DMS53 (cell line): ENCODE measurements at regions not wholly inside any gene's neighbourhood (a gene's known extent, or its start where the extent isn't known, plus 50 kb on each side); places are given as distances from the start of the nearest gene placed in this dataset.
"Not testable (repeated sequence)": the region's sequence is repeated elsewhere in the genome, so short reads cannot be mapped to it uniquely, and the experiment has no call there.

Experiments
- DNase-seq: peaks from one replicate; lab custom pipeline; 2025; lab: John Stamatoyannopoulos, UW

- DNase-seq, result no peak
These were observed 246.5 kb upstream of the TBX18 start for GRCh38 chr6:85010865-85011264.

- DNase-seq, result peak; percentile 5
These were observed 244.1 kb upstream of the TBX18 start for GRCh38 chr6:85008296-85009009.

- DNase-seq, result peak; percentile 46
These were observed 242.0 kb upstream of the TBX18 start for GRCh38 chr6:85006362-85006761.

DNA sequence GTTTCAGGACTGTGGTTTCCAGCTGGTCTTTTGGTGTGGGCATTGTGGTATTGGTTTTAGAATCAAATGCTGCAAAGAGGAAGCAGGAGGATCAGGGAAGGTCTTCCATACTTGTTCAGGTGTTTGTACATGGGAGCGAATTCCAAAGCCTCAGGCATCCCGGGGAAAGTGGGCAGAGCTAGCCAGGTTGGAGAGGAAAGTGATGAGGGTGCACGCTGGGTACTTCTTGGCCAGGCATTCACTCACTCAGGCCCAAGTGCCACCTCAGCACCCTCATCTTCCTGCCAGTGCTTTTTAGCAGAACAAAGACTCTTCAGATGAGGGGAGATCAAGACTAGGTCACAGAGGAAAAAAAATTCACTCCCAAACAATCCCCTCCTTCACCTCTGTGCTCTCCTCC, 241.1 kb upstream of the TBX18 start:
- DNase-seq, result peak; percentile 3

DNA sequence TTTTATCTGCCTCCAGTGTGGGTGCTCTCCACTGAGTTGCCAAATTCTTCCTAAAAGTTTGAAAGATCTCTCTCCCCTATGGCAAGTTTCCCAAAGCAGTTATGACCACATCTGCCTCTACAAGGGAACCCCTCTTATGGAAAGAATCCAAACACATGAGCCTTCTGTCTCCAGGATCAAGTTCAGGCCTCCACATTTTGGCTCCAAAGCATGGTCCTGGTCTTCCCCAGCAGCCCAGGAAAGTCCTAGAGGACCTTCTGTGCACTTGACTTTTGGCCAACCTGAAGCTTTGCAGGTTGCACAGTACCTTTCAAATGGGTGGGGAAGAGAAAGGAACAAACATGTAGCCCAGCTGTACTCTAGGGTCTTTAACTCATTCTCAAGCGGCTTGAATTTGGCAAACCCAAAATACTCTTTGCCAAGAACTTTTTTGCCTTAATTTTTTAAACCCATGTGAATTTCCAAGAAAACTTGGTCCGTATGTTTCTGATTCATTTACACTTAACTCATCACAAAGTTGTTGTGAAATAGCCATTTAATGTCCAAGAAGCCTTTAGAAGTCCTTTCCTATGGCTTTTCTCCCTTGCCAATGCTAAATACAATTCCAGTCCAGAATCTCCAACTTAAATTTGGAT, 240.1 kb upstream of the TBX18 start:
- DNase-seq, result no peak

GRCh38 chr6:85002847-85003246, 238.4 kb upstream of the TBX18 start:
- DNase-seq, result no peak

DNA sequence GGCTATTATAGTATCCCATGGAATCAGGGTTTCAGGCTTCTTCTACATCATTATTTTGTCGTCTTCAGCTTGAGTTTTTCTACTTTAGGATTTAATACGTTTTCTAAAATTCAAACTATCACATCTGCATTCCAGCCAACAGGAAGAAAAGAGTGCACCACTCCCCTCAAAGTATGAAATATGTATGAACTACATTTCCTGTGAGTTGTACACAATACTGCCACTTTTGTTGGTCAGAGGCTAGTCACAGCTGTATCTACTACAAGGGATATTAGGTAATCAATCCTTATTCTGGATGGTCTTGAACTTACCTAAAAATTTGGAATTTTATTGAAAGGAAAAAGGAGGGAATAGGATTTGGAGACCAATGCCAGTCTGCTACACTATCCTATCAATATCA, 235.6 kb upstream of the TBX18 start:
- DNase-seq, result no peak

- no peak for DNase-seq
These were observed 233.8 kb upstream of the TBX18 start for GRCh38 chr6:84998223-84998622.

DNA sequence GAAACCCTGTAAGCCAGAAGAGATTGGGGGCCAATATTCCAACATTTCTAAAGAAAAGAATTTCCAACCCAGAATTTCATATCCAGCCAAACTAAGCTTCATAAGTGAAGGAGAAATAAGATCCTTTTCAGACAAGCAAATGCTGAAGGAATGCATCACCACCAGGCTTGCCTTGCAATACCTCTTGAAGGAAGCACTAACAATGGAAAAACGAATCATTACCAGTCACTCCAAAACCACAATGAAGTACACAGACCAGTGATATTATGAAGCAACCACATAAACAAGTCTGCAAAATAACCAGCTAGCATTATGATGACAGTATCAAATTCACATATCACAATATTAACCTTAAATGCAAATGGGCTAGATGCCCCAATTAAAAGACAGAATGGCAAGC, 224.4 kb upstream of the TBX18 start:
- DNase-seq, result not testable (repeated sequence)

- DNase-seq, result not testable (repeated sequence)
These were observed 221.1 kb upstream of the TBX18 start for GRCh38 chr6:84985490-84985889.

DNA sequence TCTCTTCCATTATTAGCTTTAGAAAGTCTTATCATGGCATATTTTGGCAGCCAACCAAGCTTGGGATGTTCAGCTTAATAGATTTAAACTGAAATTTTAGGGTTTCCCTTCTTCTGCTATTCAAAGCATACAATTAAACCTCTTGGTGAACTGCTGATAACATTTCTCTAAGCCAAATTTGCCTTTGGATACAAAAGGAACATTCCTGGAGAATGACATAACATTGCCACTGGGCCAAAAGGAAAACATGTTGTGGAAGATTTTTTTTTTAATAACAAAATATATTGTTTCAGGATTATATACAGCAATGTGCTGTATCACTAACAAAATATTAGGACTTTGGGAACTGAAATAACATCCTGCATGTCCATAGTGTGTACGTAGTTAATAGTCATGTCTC, 215.1 kb upstream of the TBX18 start:
- DNase-seq, result no peak

DNA sequence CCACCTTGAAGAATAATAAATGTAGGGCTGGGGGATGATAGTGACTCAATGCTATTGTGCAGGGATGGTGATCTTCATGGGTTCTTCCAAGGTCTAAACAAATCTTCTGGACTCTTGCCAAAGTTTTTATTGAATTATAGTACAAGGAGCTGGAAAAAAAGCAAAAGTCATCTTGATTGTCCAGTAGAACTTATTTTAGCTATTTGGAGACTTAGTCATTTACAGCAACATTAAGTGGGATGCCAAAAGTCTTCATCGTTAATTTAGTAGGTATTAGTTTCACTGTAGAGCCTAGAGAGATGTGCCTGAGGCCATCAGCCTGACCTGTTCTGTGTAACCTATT, 212.9 kb upstream of the TBX18 start:
- no peak for DNase-seq

GRCh38 chr6:84976526-84977362, 212.3 kb upstream of the TBX18 start:
- DNase-seq, result peak; percentile 89

- no peak for DNase-seq
These were observed 210.9 kb upstream of the TBX18 start for GRCh38 chr6:84975316-84975715.

- no peak for DNase-seq
These were observed 209.2 kb upstream of the TBX18 start for GRCh38 chr6:84973606-84974005.

GRCh38 chr6:84967965-84968364, 203.6 kb upstream of the TBX18 start:
- peak; percentile 9 for DNase-seq

DNA sequence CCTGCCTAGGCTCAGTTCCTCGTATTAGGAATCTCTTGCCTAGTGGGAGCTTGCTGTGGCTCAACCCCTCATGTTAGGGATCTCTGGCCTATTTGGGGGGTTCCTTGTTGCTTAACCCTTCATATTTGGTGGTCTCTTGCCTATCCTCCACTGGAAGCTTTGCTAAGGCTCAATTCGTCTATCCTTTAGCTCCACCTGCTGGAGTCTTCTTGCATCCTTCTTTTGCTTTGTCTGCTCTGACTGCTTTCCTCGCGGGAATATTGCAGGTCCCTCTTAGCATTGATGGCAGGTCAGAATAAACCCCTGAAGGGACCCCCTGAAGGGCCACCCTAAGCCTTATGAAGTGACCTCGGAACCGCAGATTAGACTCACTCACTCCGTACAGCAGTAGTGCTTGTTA, 203.0 kb upstream of the TBX18 start:
- DNase-seq, result peak; percentile 80

GRCh38 chr6:84953111-84953755, 188.8 kb upstream of the TBX18 start:
- no peak for DNase-seq

- DNase-seq, result not testable (repeated sequence)
These were observed 180.5 kb upstream of the TBX18 start for GRCh38 chr6:84944926-84945325.

- DNase-seq, result no peak
These were observed 179.5 kb upstream of the TBX18 start for GRCh38 chr6:84943905-84944304.

GRCh38 chr6:84941609-84942008, 177.2 kb upstream of the TBX18 start:
- DNase-seq, result not testable (repeated sequence)

GRCh38 chr6:84929212-84929611, 164.8 kb upstream of the TBX18 start:
- DNase-seq, result no peak

DNA sequence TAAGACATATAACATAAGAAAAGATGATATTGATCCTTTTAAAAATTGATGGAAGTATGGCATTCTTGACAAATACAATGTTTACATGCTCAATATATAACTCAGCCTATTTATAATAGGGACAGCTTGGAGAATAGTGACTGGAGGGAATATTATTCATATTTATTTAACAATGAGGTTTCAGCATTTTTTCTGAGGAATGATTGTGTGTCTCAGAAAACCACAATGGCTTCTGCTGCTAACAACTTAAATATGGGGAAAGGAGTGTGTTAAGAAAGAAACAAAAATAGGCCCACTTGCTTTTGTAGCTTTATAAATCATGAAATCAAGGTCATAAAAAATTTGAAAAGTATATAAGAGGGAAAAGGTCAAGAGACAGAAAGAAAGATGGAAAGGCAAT, 163.2 kb upstream of the TBX18 start:
- DNase-seq, result no peak
